Erythroblast (primary cell): ENCODE measurements at regions not wholly inside any gene's neighbourhood (a gene's known extent, or its start where the extent isn't known, plus 50 kb on each side); places are given as distances from the start of the nearest gene placed in this dataset.
"Not testable (repeated sequence)": the region's sequence is repeated elsewhere in the genome, so short reads cannot be mapped to it uniquely, and the experiment has no call there.

ENCODE experiments used
- DNase-seq, 2 experiments: peaks; one replicate each; lab custom pipeline; 2025; lab: John Stamatoyannopoulos, UW
- GATA1 ChIP-seq: IDR thresholded peaks from 2 replicates; pipeline ENCODE4 v1.6.1; 2011; ENCODE audit warnings: low read depth, mild to moderate bottlenecking, control low read depth, low read length, moderate library complexity
- POLR2A ChIP-seq: IDR thresholded peaks from 2 replicates; pipeline ENCODE4 v1.6.1; 2011; ENCODE audit warnings: mild to moderate bottlenecking, low read length

- DNase-seq = not testable (repeated sequence)
Measured at GRCh38 chr3:144023543-144023942, 51.9 kb downstream of the DIPK2A start.

- TF ChIP-seq GATA1 (no peak), POLR2A (no peak)
Measured at GRCh38 chr3:144028798-144029411, 57.3 kb downstream of the DIPK2A start.

GRCh38 chr3:144029769-144030168, 58.1 kb downstream of the DIPK2A start:
- DNase-seq = no peak
- TF ChIP-seq GATA1 (no peak), POLR2A (no peak)

More at GRCh38 chr3:144028798-144029411, 57.3 kb downstream of the DIPK2A start:
- no peak for DNase-seq

GRCh38 chr3:144031938-144032337, 60.3 kb downstream of the DIPK2A start:
- DNase-seq = no peak
- no peak for TF ChIP-seq GATA1
- no peak for TF ChIP-seq POLR2A

GRCh38 chr3:144032531-144033239, 61.1 kb downstream of the DIPK2A start:
- no peak for DNase-seq
- no peak for TF ChIP-seq GATA1
- TF ChIP-seq POLR2A = no peak

- no peak for TF ChIP-seq GATA1
- TF ChIP-seq POLR2A = no peak
- DNase-seq = no peak
Measured at GRCh38 chr3:144033240-144033589, 61.6 kb downstream of the DIPK2A start.

GRCh38 chr3:144033863-144034262, 62.2 kb downstream of the DIPK2A start:
- DNase-seq = no peak
- TF ChIP-seq POLR2A = no peak
- no peak for TF ChIP-seq GATA1

- TF ChIP-seq GATA1 (no peak), POLR2A (no peak)
- no peak for DNase-seq
Measured at GRCh38 chr3:144034715-144035290, 63.2 kb downstream of the DIPK2A start.

- TF ChIP-seq GATA1 (no peak), POLR2A (no peak)
- DNase-seq = no peak
Measured at GRCh38 chr3:144036498-144036897, 64.9 kb downstream of the DIPK2A start.

- no peak for DNase-seq
- TF ChIP-seq GATA1 (no peak), POLR2A (no peak)
Measured at GRCh38 chr3:144039661-144040060, 68.0 kb downstream of the DIPK2A start.

GRCh38 chr3:144041960-144042556, 70.4 kb downstream of the DIPK2A start:
- TF ChIP-seq POLR2A (no peak), GATA1 (no peak)
- DNase-seq = no peak

GRCh38 chr3:144045766-144046165, 74.1 kb downstream of the DIPK2A start:
- DNase-seq = no peak
- TF ChIP-seq GATA1 (no peak), POLR2A (no peak)

GRCh38 chr3:144049374-144049773, 77.8 kb downstream of the DIPK2A start:
- TF ChIP-seq POLR2A (no peak), GATA1 (no peak)
- DNase-seq = no peak

GRCh38 chr3:144051211-144051610, 79.6 kb downstream of the DIPK2A start:
- TF ChIP-seq GATA1 = no peak
- no peak for TF ChIP-seq POLR2A
- DNase-seq = no peak
